Loucy (cell line): ENCODE measurements at regions not wholly inside any gene's neighbourhood (a gene's known extent, or its start where the extent isn't known, plus 50 kb on each side); places are given as distances from the start of the nearest gene placed in this dataset.

ENCODE experiments used
- H2AFZ ChIP-seq: fragments of 200-600 bp; sonication (generic); 2 replicates; pipeline ENCODE4 v1.6.0; 2016; ENCODE audit warnings: antibody characterized with exemption, mild to moderate bottlenecking, low read length, moderate library complexity
- H3F3A ChIP-seq: fragments of 200-600 bp; 2 replicates; pipeline ENCODE4 v1.6.0; 2016; ENCODE audit warnings: antibody characterized with exemption, low read depth, mild to moderate bottlenecking
- H3K27me3 ChIP-seq: fragments of 200-600 bp; sonication (generic); 2 replicates; pipeline ENCODE4 v1.6.1; 2014; ENCODE audit warnings: low read length, mild to moderate bottlenecking; ENCODE audit not compliant: insufficient read depth, poor library complexity, severe bottlenecking
- H3K36me3 ChIP-seq: fragments of 200-600 bp; sonication (generic); 2 replicates; pipeline ENCODE4 v1.6.1; 2016; ENCODE audit warnings: low read length; ENCODE audit not compliant: insufficient read depth
- H3K4me1 ChIP-seq: fragments of 200-600 bp; sonication (generic); 2 replicates; pipeline ENCODE4 v1.5.1; 2014; ENCODE audit warnings: low read length, mild to moderate bottlenecking; ENCODE audit not compliant: insufficient read depth, poor library complexity, severe bottlenecking
- H3K4me2 ChIP-seq: fragments of 200-600 bp; sonication (generic); 2 replicates; pipeline ENCODE4 v1.6.0; 2014; ENCODE audit warnings: antibody characterized with exemption, low read length, low read depth, mild to moderate bottlenecking; ENCODE audit not compliant: poor library complexity, severe bottlenecking
- H3K4me3 ChIP-seq: fragments of 200-600 bp; sonication (generic); 2 replicates; pipeline ENCODE4 v1.5.1; 2014; ENCODE audit warnings: low read length, mild to moderate bottlenecking, mixed read lengths; ENCODE audit not compliant: poor library complexity, severe bottlenecking
- H3K79me2 ChIP-seq: fragments of 200-600 bp; sonication (generic); 2 replicates; pipeline ENCODE4 v1.6.1; 2014; ENCODE audit warnings: low read length; ENCODE audit not compliant: insufficient read depth
- H3K9ac ChIP-seq: fragments of 200-600 bp; sonication (generic); 2 replicates; pipeline ENCODE4 v1.6.0; 2014; ENCODE audit warnings: mild to moderate bottlenecking, low read depth, low read length, moderate library complexity; ENCODE audit not compliant: poor library complexity, severe bottlenecking
- H3K9me2 ChIP-seq: fragments of 200-600 bp; sonication (generic); replicated peaks from 2 replicates; pipeline ENCODE4 v1.6.1; 2016; ENCODE audit warnings: low read depth, low read length, mixed read lengths
- H3K9me3 ChIP-seq: fragments of 200-600 bp; sonication (generic); 2 replicates; pipeline ENCODE4 v1.6.1; 2014; ENCODE audit warnings: mild to moderate bottlenecking, antibody characterized with exemption, low read length, low read depth; ENCODE audit not compliant: insufficient read depth
- H4K20me1 ChIP-seq: fragments of 200-600 bp; sonication (generic); 2 replicates; pipeline ENCODE4 v1.6.0; 2014; ENCODE audit warnings: antibody characterized with exemption, low read length, mild to moderate bottlenecking; ENCODE audit not compliant: insufficient read depth, poor library complexity, severe bottlenecking
- EZH2phosphoT487 ChIP-seq: fragments of 200-600 bp; IDR thresholded peaks from 2 replicates; pipeline ENCODE4 v1.6.1; 2018; ENCODE audit warnings: antibody characterized with exemption, mild to moderate bottlenecking, moderate library complexity, borderline replicate concordance
- TF ChIP-seq, protein P1 (sequence below): fragments of 200-600 bp; sonication (generic); conservative IDR thresholded peaks from 2 replicates; pipeline ENCODE4 v1.5.1; 2014; ENCODE audit warnings: mild to moderate bottlenecking, antibody characterized with exemption, low read length

DNA sequence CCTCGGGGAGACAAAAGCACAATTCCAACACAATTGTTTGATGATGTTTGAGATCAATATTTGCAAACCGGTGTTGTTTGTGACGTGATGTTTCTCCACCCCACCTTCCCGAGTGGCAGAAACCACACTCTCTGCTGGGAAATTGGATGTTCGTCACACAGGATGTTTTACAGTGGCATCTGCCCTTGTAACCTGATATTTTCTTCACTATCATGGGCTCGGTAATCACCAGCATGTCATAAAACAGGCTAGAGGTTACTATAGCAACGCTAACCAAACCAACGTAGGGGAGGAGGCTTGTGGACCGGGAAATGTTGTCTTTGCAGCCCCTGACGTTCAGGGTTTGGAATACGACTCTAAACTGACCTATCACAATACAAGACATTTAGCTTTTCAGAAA is 454.5 kb downstream of the IRS2 start:
- Histone ChIP-seq H3K79me2 (no peaks in the 10 kb centered on the region), H3K27me3 (no peaks in the 10 kb centered on the region), H3K4me3 (no peak overlapping the region), H3K9me3 (no peaks in the 10 kb centered on the region), H3K36me3 (no peaks in the 10 kb centered on the region), H3F3A (no peaks in the 10 kb centered on the region), H3K9ac (no peak overlapping the region), H2AFZ (no peak overlapping the region), H3K4me2 (no peak overlapping the region), H3K4me1 (no peaks in the 10 kb centered on the region), H4K20me1 (no peaks in the 10 kb centered on the region), H3K9me2 (no peaks in the 10 kb centered on the region)
- TF ChIP-seq, protein P1, sequence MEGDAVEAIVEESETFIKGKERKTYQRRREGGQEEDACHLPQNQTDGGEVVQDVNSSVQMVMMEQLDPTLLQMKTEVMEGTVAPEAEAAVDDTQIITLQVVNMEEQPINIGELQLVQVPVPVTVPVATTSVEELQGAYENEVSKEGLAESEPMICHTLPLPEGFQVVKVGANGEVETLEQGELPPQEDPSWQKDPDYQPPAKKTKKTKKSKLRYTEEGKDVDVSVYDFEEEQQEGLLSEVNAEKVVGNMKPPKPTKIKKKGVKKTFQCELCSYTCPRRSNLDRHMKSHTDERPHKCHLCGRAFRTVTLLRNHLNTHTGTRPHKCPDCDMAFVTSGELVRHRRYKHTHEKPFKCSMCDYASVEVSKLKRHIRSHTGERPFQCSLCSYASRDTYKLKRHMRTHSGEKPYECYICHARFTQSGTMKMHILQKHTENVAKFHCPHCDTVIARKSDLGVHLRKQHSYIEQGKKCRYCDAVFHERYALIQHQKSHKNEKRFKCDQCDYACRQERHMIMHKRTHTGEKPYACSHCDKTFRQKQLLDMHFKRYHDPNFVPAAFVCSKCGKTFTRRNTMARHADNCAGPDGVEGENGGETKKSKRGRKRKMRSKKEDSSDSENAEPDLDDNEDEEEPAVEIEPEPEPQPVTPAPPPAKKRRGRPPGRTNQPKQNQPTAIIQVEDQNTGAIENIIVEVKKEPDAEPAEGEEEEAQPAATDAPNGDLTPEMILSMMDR, result no peak
- no peak for TF ChIP-seq EZH2phosphoT487

- no peaks in the 10 kb centered on the region for H3K27me3 ChIP-seq
- no peak overlapping the region for H3K9ac ChIP-seq
- H4K20me1 ChIP-seq, result no peaks in the 10 kb centered on the region
- H3K4me1 ChIP-seq, result no peaks in the 10 kb centered on the region
- H3K9me3 ChIP-seq, result no peaks in the 10 kb centered on the region
- no peaks in the 10 kb centered on the region for H3K36me3 ChIP-seq
- no peaks in the 10 kb centered on the region for H3K9me2 ChIP-seq
- no peak overlapping the region for H3K4me3 ChIP-seq
- H3K79me2 ChIP-seq, result no peaks in the 10 kb centered on the region
- TF ChIP-seq, protein P1, result no peak
- no peak for TF ChIP-seq EZH2phosphoT487
- H3F3A ChIP-seq, result no peaks in the 10 kb centered on the region
- no peak overlapping the region for H3K4me2 ChIP-seq
- no peak overlapping the region for H2AFZ ChIP-seq
Measured at GRCh38 chr13:109331011-109331433, 455.4 kb downstream of the IRS2 start.

DNA sequence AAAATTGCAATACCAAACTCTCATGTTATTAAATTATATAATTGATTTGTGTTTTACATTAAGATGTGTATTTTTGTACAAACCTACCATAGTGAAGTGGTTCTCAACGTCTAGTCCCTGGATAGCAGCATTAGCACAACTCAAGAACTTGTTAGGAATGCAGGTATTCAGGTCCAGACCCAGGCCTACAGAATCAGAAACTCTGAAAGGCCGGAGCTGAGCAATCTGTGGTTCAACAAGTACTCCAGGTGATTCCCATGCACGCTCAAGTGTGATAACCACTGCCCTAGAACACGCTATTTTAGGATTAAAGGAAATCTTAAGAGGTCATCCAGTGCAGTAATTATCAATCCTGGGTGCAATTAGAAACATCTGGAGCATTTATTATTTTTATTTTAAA is 456.3 kb downstream of the IRS2 start:
- Histone ChIP-seq H2AFZ (no peak overlapping the region), H4K20me1 (no peaks in the 10 kb centered on the region), H3K9ac (no peak overlapping the region), H3K36me3 (no peaks in the 10 kb centered on the region), H3F3A (no peaks in the 10 kb centered on the region), H3K27me3 (no peaks in the 10 kb centered on the region), H3K79me2 (no peaks in the 10 kb centered on the region), H3K9me2 (no peaks in the 10 kb centered on the region), H3K4me2 (no peak overlapping the region), H3K9me3 (no peaks in the 10 kb centered on the region), H3K4me3 (no peak overlapping the region), H3K4me1 (no peaks in the 10 kb centered on the region)
- TF ChIP-seq, protein P1, result no peak
- TF ChIP-seq EZH2phosphoT487, result no peak
